Small intestine (tissue), 7 donors: ENCODE measurements at regions not wholly inside any gene's neighbourhood (a gene's known extent, or its start where the extent isn't known, plus 50 kb on each side); places are given as distances from the start of the nearest gene placed in this dataset.

Experiments
- DNase-seq, 2 donors: peaks; one replicate each; pipeline versions ENCODE4 v3.0.0 to v3.0.0-alpha.2; 2013
- FAIRE-seq: peaks from 2 replicates; lab custom pipeline; 2012; peaks lifted over from hg19 to GRCh38; lab: Jason Lieb, UNC
- H3K27ac ChIP-seq, 3 donors: one replicate each; pipeline ENCODE4 v1.5.1; 2013; ENCODE audit warnings: low read length in 2 of 3, mild to moderate bottlenecking in 2 of 3, control low read depth in 1 of 3, inconsistent platforms in 1 of 3, low read depth in 1 of 3, moderate library complexity in 1 of 3
- H3K27me3 ChIP-seq, 3 donors: one replicate each; pipeline ENCODE4 v1.6.1; 2013; ENCODE audit warnings: low read length in 3 of 3, inconsistent platforms in 1 of 3; ENCODE audit not compliant: control insufficient read depth in 3 of 3, insufficient read depth in 3 of 3
- H3K36me3 ChIP-seq, 3 donors: one replicate each; pipeline ENCODE4 v1.6.1; 2013; ENCODE audit warnings: low read length in 3 of 3, inconsistent platforms in 1 of 3, low read depth in 1 of 3, mild to moderate bottlenecking in 1 of 3, moderate library complexity in 1 of 3; ENCODE audit not compliant: control insufficient read depth in 3 of 3, insufficient read depth in 2 of 3
- H3K4me1 ChIP-seq, 3 donors: one replicate each; pipeline ENCODE4 v1.6.1; 2013; ENCODE audit warnings: low read length in 2 of 3, inconsistent platforms in 1 of 3, low read depth in 1 of 3, mild to moderate bottlenecking in 1 of 3, moderate library complexity in 1 of 3; ENCODE audit not compliant: control insufficient read depth in 3 of 3, insufficient read depth in 2 of 3
- H3K4me3 ChIP-seq, 3 donors: one replicate each; pipeline ENCODE4 v1.5.1; 2013; ENCODE audit warnings: low read length in 3 of 3, control low read depth in 1 of 3, inconsistent platforms in 1 of 3, low read depth in 1 of 3, mild to moderate bottlenecking in 1 of 3, moderate library complexity in 1 of 3
- H3K9me3 ChIP-seq, 2 donors: one replicate each; pipeline ENCODE4 v1.6.1; 2013; ENCODE audit warnings: low read depth in 1 of 2, low read length in 1 of 2; ENCODE audit not compliant: control insufficient read depth in 2 of 2, insufficient read depth in 1 of 2
- WGBS, 3 donors: extraction: QIAGEN DNeasy Blood & Tissue Kit; methylation state at CpG; one replicate each; pipeline ENCODE4 v1.1.7; 2013; 5-methylcytosine and 5-hydroxymethylcytosine counted together
- donor health status: healthy with polysubstance abuse.
- donor health status: control.
- donor health status: control.
- donor health status: Bipolar disorder and iron deficiency.
- donor health status: healthy.

DNA sequence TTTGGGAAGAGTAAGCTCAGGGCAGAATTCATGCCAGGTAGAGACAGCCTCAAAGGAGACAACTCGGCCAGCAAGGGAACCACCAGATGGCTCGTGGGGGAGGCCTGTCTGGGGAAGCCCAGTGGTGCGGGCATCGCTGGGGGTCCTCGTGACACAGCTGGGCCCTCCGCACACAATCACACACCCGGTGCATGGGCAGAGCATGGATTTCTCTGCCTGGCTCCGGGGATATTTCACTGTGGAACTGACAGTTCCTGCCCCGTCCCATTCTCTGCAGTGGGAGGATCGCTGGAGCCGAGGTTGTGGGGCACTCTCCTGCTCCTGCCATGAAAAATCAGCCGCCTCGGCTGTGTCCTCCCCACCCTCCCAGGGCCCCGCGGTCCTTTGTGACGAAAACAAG, 108.0 kb downstream of the CRYAA start:
- Histone ChIP-seq H3K27ac (no peak overlapping the region), H3K4me1 (peaks cover 0 to 22% (median 0%) of the 10 kb centered on the region in 3 donors), H3K4me3 (no peak overlapping the region), H3K36me3 (no peaks in the 10 kb centered on the region), H3K27me3 (peaks cover 4 to 8% (median 5%) of the 10 kb centered on the region in 3 donors), H3K9me3 (no peaks in the 10 kb centered on the region)
- WGBS, 3 donors: 73 to 83% (median 81%) methylated on average over 16 of the region's 16 CpGs
- FAIRE-seq (no peak), DNase-seq (no peak)

DNA sequence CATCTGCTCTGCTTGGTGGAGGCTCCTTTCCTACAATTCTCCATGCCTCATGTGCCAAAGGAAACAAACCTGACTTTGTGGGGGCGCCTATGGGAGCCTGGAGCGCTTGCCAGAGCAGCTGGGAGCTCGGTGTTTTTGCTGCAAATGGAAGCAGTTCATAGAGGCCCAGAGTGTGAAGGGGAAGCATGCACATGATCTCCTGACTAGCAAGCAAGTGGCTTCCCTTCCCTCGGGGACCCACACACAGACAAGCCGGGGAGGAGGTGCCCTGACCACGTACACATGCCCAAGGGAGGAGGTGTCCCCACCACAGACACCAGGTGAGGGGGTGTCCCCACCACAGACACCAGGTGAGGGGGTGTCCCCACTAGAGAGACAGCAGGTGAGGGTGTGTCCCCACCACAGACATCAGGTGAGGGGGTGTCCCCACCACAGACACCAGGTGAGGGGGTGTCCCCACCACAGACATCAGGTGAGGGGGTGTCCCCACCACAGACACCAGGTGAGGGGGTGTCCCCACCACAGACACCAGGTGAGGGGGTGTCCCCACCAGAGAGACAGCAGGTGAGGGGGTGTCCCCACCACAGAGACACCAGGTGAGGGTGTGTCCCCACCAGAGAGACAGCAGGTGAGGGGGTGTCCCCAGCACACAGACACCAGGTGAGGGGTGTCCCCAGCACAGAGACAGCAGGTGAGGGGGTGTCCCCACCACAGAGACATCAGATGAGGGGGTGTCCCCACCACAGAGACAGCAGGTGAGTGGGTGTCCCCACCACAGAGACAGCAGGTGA, 106.8 kb downstream of the CRYAA start:
- FAIRE-seq (no peak), DNase-seq (no peak)
- Histone ChIP-seq H3K4me3 (no peak overlapping the region), H3K4me1 (peaks cover 0 to 22% (median 0%) of the 10 kb centered on the region in 3 donors), H3K27ac (no peak overlapping the region), H3K9me3 (no peaks in the 10 kb centered on the region), H3K27me3 (peaks cover 4 to 8% (median 5%) of the 10 kb centered on the region in 3 donors), H3K36me3 (no peaks in the 10 kb centered on the region)
- WGBS, 3 donors: 52 to 58% (median 55%) methylated on average over 6 of the region's 6 CpGs

DNA sequence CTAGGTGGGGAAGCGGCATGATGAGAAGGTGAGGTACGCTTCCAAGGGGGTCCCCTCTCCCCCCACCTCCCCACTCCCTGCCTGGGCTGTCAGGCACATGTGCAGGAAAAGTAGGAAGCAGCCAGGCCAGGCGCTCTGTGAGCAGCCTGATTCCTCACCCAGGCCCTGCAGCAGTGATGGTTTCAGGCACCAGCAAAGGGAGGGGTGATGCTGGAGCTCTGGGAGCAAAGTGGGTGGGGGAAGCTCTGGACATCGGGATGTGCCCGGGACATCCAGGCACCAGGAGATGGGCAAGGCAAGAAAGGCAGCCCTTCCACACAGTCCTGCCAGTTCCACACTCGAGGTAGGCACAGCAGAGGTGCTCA, 106.1 kb downstream of the CRYAA start:
- Histone ChIP-seq H3K4me1 (peaks cover 0 to 22% (median 0%) of the 10 kb centered on the region in 3 donors), H3K4me3 (no peak overlapping the region), H3K27me3 (peaks cover 4 to 8% (median 5%) of the 10 kb centered on the region in 3 donors), H3K27ac (no peak overlapping the region), H3K36me3 (no peaks in the 10 kb centered on the region), H3K9me3 (no peaks in the 10 kb centered on the region)
- 67 to 81% (median 79%) methylated on average over 5 to 6 of the region's 6 CpGs for WGBS, 3 donors
- no peak for DNase-seq
- no peak for FAIRE-seq

DNA sequence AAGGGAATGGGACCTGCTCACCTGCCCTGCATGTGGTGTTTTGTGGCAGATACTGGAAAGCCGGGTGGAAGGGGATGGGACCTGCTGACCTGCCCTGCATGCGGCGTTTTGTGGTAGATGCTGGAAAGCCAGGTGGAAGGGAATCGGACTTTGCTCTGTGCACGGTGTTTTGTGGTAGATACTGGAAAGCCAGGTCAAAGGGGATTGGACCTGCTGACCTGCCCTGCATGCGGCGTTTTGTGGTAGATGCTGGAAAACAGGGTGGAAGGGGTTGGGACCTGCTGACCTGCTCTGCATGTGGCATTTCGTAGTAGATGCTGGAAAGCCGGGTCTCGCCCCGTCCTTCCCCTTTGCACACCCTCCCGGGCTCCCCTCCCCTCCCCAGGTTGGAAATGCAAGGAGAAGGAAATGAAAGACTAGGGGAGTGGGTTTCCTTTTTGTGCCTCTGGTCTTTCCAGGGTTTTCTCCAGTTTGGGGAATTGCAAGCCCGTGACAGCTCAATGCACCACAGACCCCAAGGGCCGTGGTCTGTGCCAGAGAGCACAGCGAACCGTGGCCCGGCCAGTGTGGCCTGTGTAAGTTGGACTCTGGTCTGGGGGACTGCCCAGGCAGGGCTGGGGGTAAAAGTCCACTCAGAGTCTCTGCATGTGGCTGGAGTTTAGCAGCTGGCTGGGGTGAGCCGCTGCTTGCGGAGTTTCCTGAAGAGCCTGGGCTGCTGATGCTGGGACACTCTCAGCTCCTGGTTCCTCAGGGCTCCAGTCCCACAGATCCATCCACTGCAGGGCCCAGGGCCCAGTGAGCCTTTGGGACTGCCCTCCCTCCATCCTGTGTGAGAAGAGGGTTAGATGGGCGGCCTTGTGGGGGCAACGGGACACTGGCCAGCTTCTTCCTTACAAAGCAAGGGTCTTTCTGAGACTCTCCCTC, 105.5 kb downstream of the CRYAA start:
- Histone ChIP-seq H3K27ac (no peak overlapping the region), H3K27me3 (peaks cover 4 to 8% (median 5%) of the 10 kb centered on the region in 3 donors), H3K4me3 (no peak overlapping the region), H3K9me3 (no peaks in the 10 kb centered on the region), H3K4me1 (peaks cover 0 to 26% (median 0%) of the 10 kb centered on the region in 3 donors), H3K36me3 (no peaks in the 10 kb centered on the region)
- WGBS, 3 donors: 31 to 72% (median 43%) methylated on average over 21 of the region's 21 CpGs
- DNase-seq: peak; percentile 61 to 68
- FAIRE-seq: no peak

DNA sequence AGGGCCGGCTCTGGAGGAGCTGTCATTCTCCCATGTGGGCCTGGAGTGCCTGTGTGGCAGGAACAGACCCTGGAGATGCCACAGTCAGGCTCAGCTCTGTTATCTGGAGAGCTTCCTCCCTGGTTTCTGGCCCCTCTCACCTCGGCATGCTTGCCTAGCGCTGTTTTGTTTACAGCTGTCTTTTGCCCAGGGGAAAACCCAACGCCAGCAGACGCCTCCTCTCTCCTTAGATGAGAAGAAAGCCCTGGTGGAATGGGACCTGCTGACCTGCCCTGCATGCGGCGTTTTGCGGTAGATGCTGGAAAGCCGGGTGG, 104.9 kb downstream of the CRYAA start:
- FAIRE-seq (no peak), DNase-seq (no peak)
- H3K27me3 ChIP-seq: peaks cover 1 to 8% (median 4%) of the 10 kb centered on the region in 3 donors
- H3K4me3 ChIP-seq: no peak overlapping the region
- WGBS, 3 donors: 16 to 60% (median 20%) methylated on average over 9 of the region's 9 CpGs
- H3K27ac ChIP-seq: no peak overlapping the region
- no peaks in the 10 kb centered on the region for H3K9me3 ChIP-seq
- H3K4me1 ChIP-seq: peaks cover 0 to 26% (median 0%) of the 10 kb centered on the region in 3 donors
- H3K36me3 ChIP-seq: no peaks in the 10 kb centered on the region

DNA sequence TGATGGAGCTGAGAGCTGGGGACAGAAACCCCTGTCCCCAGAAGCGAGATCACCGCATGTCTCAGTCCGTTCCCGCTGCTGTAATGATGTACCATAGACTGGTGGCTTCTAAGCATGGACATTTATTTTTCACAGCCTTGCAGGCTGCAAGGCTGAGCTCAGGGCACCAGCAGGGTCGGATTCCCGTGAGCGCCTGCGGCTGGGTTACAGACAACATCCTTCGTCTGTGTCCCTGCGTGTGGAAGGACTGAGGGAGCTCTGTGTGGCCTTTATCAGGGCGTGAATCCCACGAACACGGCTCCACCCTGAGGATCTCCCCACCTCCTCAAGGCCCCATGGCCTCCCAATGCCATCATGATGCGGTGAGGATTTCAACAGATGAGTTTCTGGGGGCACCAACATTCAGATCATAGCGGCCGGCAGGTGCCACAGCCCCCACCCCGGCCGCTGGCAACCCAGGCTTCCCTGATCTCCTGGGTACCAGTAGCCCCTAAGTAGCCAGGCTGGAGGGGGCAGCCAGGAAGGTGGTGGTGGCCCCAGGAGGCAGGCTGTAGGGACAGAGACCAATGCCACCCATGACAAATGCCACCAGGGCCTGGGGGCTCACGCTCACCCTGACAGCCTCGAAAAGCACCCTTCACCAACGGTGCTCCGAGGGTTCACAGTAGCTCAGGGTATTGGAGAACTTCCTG, 104.4 kb downstream of the CRYAA start:
- peaks cover 0 to 26% (median 0%) of the 10 kb centered on the region in 3 donors for H3K4me1 ChIP-seq
- peaks cover 0 to 8% (median 4%) of the 10 kb centered on the region in 3 donors for H3K27me3 ChIP-seq
- 84 to 87% (median 85%) methylated on average over 22 of the region's 22 CpGs for WGBS, 3 donors
- H3K36me3 ChIP-seq: no peaks in the 10 kb centered on the region
- no peak for DNase-seq
- no peaks in the 10 kb centered on the region for H3K9me3 ChIP-seq
- H3K27ac ChIP-seq: no peak overlapping the region
- FAIRE-seq: no peak
- no peak overlapping the region for H3K4me3 ChIP-seq

DNA sequence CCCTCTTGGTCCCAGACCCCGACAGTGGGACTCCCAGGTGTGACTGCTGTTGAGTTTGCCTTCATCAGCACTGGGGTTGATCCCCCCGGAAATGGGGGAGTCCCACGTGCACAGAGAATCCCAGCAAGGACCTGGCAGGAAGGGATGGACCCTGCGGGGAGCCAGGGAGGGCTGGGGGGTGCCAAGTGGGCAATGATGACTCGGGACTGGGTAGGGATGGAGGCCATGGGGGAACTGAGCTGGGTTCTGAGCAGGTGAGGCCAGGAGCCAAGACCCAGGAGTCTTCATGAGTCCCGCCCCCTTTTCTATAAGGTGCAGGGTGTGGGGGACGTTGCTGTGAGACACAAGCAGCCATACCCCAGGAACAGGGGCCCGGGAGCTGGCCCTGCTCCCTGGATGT, 103.8 kb downstream of the CRYAA start:
- Histone ChIP-seq H3K4me1 (peaks cover 0 to 24% (median 0%) of the 10 kb centered on the region in 3 donors), H3K27ac (no peak overlapping the region), H3K9me3 (no peaks in the 10 kb centered on the region), H3K36me3 (no peaks in the 10 kb centered on the region), H3K27me3 (peaks cover 0 to 8% (median 4%) of the 10 kb centered on the region in 3 donors), H3K4me3 (no peak overlapping the region)
- DNase-seq (no peak), FAIRE-seq (no peak)
- WGBS, 3 donors: 83 to 88% (median 87%) methylated on average over 8 of the region's 8 CpGs

DNA sequence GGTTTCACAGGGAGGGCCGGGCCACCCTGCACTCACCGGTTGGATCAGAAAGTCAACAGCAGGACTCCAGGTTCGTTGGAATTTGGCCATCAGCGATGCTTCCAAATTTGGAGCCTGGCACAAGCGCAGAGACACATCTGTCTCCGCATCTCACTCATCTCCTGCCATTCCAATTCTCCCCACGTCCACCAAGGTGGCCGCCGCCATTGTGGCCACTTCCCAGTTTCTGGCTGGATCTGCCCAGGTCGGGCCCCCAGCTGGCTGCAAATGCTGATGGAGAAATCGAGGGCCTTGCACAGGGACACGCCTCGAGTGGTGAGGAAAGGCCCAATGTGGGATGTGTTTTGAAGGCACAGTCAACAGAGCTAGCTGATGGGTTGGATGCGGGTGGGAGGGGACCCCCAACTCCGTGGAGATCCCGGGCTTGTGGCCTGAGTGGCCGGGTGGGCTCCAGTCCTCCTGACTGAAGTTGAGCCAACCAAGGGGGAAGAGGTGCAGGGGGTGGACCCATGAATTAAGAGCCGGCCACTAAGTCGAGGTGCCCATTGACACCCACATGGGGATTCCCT, 102.7 kb downstream of the CRYAA start:
- H3K4me1 ChIP-seq: peaks cover 0 to 21% (median 0%) of the 10 kb centered on the region in 3 donors
- FAIRE-seq (no peak), DNase-seq (no peak)
- no peaks in the 10 kb centered on the region for H3K36me3 ChIP-seq
- peaks cover 0 to 8% (median 4%) of the 10 kb centered on the region in 3 donors for H3K27me3 ChIP-seq
- 88 to 89% (median 89%) methylated on average over 19 of the region's 19 CpGs for WGBS, 3 donors
- H3K9me3 ChIP-seq: no peaks in the 10 kb centered on the region
- H3K27ac ChIP-seq: no peak overlapping the region
- no peak overlapping the region for H3K4me3 ChIP-seq
